ENCODE measurements at regions not wholly inside any gene's neighbourhood (a gene's known extent, or its start where the extent isn't known, plus 50 kb on each side); places are given as distances from the start of the nearest gene placed in this dataset.

DNA sequence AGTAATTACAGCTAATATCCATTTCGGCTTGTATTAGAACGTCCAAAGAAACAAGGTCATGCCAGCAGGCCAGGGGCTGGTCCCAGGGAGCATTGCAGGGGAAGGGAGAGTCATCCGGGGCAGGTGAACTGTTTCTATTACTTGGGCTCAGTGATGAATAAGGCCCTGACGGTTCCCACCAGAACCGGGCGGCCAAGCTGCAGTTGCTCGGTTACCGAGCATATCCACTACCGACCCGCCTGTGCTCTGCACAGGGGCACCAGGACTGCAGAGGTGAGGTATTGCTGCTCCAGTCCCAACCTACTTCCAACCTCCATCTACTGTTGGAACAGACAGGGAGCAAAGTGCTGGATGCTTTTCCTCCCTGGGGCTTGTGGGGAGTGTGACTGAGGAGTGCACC lies 295.5 kb downstream of the MAF start:
- H3K36me3 ChIP-seq (ENCODE audit: control insufficient read depth, insufficient read depth, low read length): no peaks in the 10 kb centered on the region
- no peaks in the 10 kb centered on the region for H3K27me3 ChIP-seq (ENCODE audit: control insufficient read depth, insufficient read depth, low read length)
- no peak for DNase-seq (ENCODE audit: low read depth)
- no peak overlapping the region for H3K4me3 ChIP-seq (ENCODE audit: low read depth, low read length)
- TF ChIP-seq, protein P1, sequence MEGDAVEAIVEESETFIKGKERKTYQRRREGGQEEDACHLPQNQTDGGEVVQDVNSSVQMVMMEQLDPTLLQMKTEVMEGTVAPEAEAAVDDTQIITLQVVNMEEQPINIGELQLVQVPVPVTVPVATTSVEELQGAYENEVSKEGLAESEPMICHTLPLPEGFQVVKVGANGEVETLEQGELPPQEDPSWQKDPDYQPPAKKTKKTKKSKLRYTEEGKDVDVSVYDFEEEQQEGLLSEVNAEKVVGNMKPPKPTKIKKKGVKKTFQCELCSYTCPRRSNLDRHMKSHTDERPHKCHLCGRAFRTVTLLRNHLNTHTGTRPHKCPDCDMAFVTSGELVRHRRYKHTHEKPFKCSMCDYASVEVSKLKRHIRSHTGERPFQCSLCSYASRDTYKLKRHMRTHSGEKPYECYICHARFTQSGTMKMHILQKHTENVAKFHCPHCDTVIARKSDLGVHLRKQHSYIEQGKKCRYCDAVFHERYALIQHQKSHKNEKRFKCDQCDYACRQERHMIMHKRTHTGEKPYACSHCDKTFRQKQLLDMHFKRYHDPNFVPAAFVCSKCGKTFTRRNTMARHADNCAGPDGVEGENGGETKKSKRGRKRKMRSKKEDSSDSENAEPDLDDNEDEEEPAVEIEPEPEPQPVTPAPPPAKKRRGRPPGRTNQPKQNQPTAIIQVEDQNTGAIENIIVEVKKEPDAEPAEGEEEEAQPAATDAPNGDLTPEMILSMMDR (IDR thresholded peaks at IDR 0.05; ENCODE audit: insufficient read depth, low read length, poor library complexity, severe bottlenecking): no peak

DNA sequence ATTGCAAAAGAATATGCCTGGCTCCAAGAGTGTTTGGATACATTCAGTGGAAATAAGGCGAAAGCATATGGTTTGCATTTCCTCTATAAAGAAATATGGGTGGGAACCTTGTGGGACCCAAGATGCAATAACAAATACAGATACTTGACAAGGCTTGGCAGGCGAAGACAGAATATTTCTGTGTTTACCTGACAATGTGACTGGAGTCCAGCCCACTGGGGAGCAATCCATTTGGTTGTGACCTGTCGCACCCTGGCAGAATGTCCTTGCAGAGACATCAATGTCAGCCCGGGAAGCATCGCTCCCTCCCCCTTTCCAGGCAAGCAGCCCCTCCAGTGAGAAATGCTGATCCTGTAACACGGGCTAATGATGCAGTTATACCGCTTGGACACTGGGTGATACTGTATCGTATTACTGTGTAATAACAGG lies 296.6 kb downstream of the MAF start:
- no peak for DNase-seq (ENCODE audit: low read depth)
- Histone ChIP-seq H3K27me3 (ENCODE audit: control insufficient read depth, insufficient read depth, low read length) (no peaks in the 10 kb centered on the region), H3K36me3 (ENCODE audit: control insufficient read depth, insufficient read depth, low read length) (no peaks in the 10 kb centered on the region), H3K4me3 (ENCODE audit: low read depth, low read length) (no peak overlapping the region)
- TF ChIP-seq, protein P1 (IDR thresholded peaks at IDR 0.05; ENCODE audit: insufficient read depth, low read length, poor library complexity, severe bottlenecking): no peak

DNA sequence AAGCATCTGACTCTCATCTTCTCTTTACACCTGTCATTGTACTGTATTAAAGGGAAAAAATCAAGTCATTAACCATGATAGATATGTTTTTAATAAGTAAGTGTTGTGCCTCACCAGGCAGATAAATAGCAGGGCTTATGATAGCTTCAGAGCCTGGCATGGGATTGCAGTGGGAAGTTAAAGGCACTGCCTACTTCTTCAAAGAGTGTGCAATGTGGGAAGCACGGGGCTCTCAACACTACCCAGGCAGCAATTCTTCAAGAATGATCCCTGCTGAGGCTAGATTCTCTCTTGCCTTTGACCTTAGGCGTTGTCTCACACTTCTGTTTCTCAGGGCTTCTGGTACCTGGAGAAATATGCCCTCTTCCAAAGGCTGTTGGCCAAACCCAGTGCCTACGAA lies 297.3 kb downstream of the MAF start:
- H3K4me3 ChIP-seq (ENCODE audit: low read depth, low read length): no peak overlapping the region
- TF ChIP-seq, protein P1 (IDR thresholded peaks at IDR 0.05; ENCODE audit: insufficient read depth, low read length, poor library complexity, severe bottlenecking): no peak
- no peaks in the 10 kb centered on the region for H3K36me3 ChIP-seq (ENCODE audit: control insufficient read depth, insufficient read depth, low read length)
- no peaks in the 10 kb centered on the region for H3K27me3 ChIP-seq (ENCODE audit: control insufficient read depth, insufficient read depth, low read length)
- no peak for DNase-seq (ENCODE audit: low read depth)

DNA sequence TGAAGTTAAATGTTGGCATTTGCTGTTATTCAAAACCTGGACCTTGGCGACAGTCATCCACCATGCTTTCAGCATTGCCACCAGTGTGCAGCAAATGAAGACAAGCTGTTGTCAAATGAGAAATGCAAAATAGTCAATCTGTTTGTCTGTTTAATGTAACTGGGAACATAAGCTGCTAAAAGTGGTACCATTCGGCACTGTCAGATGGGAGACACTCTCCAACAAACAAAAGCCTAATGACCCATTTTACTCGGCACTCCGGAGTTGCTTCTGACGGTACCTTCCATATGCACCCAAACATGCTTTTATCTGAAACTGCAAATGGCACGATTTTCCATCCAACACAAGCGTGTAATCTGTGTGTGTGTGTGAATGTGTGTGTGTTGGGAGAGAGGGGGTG lies 297.8 kb downstream of the MAF start:
- Histone ChIP-seq H3K36me3 (ENCODE audit: control insufficient read depth, insufficient read depth, low read length) (no peaks in the 10 kb centered on the region), H3K27me3 (ENCODE audit: control insufficient read depth, insufficient read depth, low read length) (no peaks in the 10 kb centered on the region), H3K4me3 (ENCODE audit: low read depth, low read length) (no peak overlapping the region)
- TF ChIP-seq, protein P1 (IDR thresholded peaks at IDR 0.05; ENCODE audit: insufficient read depth, low read length, poor library complexity, severe bottlenecking): no peak
- DNase-seq (ENCODE audit: low read depth): no peak

DNA sequence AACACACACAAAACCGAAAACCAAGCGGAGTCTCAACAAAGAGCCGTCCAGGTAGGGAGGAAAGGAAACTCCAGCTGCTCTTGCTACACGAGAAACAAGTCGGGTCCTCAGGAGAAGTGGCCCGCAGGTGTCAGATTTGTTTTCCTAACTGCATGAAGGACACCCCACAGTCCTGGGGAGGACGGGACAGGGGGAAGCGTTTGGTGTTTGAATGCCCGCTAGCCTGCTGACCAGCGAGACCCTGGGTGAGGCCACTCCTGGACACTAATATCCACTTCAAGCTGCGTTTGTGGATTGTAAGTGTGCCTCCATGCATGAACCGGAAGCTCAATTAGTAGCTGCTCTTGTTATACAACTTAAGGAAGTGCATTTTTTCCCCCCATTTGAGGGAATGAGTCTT lies 299.5 kb downstream of the MAF start:
- Histone ChIP-seq H3K4me3 (ENCODE audit: low read depth, low read length) (no peak overlapping the region), H3K27me3 (ENCODE audit: control insufficient read depth, insufficient read depth, low read length) (no peaks in the 10 kb centered on the region), H3K36me3 (ENCODE audit: control insufficient read depth, insufficient read depth, low read length) (no peaks in the 10 kb centered on the region)
- no peak for DNase-seq (ENCODE audit: low read depth)
- TF ChIP-seq, protein P1 (IDR thresholded peaks at IDR 0.05; ENCODE audit: insufficient read depth, low read length, poor library complexity, severe bottlenecking): no peak
